ENCODE measurements at regions not wholly inside any gene's neighbourhood (a gene's known extent, or its start where the extent isn't known, plus 50 kb on each side); places are given as distances from the start of the nearest gene placed in this dataset.

GRCh38 chr4:27194599-27195176 is 334.0 kb downstream of the STIM2 start:
- no peak for TF ChIP-seq EZH2 (IDR thresholded peaks at IDR 0.05; ENCODE audit: insufficient read depth, poor library complexity, severe bottlenecking)
- no peak for TF ChIP-seq EZH2phosphoT487 (IDR thresholded peaks at IDR 0.05; ENCODE audit: insufficient read depth, low read depth)
